UCSD-AML1 (cell line): ENCODE measurements at regions not wholly inside any gene's neighbourhood (a gene's known extent, or its start where the extent isn't known, plus 50 kb on each side); places are given as distances from the start of the nearest gene placed in this dataset.
"Not testable (repeated sequence)": the region's sequence is repeated elsewhere in the genome, so short reads cannot be mapped to it uniquely, and the experiment has no call there.

Experiments used
- DNase-seq: peaks from one replicate; lab custom pipeline; 2025; ENCODE audit not compliant: unreplicated experiment; lab: John Stamatoyannopoulos, UW

DNA sequence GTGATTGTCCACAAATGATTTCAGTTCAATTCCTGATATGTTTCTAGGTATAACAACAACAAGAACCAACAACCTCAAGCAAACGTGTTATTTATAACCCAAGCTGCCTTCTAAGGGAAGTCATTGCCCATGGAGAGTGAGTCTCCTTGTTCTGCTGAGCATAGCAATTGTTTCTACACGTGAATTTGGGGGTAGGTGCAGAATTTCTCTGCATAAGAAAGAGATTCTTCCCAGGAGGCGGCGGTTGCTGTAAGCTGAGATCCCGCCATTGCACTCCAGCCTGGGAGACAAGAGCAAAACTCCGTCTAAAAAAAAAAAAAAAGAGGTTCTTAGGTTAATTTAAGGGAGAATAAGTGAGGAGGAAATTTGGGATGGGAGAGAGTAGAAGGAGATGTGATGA, 226.5 kb upstream of the PELI2 start:
- no peak for DNase-seq

DNA sequence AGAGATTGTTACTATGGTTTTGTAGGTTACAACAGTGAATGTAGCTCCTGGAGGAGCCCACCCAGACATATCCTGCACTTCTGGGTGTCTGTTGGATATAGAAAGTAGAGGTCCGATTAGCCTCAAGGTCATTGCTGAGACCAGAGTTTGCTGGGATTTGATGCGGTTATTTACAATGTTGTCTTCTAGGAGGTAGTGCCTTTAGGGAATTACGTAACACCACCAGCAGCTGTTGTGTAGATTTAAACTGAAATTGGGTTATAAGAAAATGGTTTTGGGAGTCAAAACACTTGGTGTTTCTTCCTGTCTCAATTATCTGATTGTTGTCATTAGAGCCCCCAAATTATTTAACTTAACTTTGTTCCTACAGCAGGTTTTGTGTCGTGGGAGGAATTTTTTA, 225.3 kb upstream of the PELI2 start:
- DNase-seq: no peak

DNA sequence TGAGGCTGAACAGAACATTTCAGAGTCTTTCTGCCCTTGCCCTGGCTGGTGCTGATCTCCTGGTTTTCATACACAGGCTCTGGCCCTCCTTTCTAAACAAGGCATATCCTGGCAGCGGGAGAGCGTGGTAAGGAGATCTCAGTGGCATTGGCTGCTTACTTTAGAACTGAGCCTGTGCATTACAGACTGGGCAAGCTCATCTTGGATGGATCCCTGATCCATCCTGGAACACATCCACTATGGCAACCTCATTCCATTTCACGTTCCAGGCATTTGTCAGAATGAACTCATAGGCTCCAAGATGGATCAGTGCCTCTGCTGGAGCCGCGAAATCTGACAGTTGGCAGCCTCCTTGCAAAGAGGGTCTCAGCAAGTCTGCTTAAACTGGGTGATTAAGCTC, 224.5 kb upstream of the PELI2 start:
- no peak for DNase-seq

DNA sequence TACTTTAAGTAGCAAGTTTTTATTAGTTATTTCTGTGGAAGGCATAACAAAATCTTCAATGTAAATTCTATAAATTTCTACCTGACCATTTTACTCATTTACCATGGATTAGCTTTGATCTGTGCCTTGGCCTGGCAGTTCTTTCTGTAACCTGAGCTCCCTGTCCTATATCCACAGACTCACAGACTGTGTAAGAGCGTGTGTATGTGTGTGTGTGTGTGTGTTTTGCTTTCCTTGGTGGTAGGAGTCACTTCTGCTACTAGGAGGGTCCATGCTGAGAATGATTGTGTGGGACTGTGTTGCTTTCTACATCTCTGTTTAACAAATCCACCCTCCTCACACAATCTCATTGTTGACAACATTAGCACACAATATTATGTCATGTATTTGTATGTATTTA, 221.2 kb upstream of the PELI2 start:
- no peak for DNase-seq

DNA sequence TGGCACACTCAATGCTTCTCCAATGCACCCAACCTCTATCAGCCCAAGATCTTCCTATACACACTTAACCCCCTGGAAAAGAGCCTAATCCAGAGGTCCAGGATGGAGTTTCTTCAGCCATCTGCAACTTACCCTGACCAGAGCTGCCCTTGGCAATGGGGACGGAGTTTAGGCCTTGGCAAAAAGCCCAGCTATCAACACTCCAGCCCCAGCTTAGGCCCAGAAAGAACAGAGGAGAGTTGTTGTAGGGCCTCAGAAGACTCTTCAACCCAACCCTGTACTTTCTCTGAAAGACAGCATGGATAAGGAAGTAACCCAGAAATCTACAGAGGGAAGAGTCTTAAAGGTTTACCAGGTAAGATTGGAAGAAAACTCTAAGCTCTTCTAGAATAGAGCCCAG, 219.3 kb upstream of the PELI2 start:
- no peak for DNase-seq

DNA sequence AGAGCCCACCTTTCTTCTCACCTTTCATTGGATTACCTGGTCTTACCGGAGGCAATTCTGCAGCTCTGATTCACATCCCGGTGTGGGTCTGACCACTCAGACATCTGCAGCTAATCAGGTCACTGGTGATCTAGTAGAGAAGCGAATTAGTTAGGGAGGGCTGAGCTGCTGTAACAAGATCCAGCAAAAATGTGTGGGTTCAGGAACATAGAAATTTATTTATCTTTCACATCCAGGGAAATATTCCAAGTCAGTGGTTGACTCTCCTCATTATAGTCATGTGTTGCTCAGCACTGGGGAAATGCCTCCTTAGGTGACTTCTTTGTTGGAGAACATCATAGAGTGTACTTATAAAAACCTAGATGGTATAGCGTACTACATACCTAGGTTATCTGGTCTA, 218.7 kb upstream of the PELI2 start:
- DNase-seq: no peak

DNA sequence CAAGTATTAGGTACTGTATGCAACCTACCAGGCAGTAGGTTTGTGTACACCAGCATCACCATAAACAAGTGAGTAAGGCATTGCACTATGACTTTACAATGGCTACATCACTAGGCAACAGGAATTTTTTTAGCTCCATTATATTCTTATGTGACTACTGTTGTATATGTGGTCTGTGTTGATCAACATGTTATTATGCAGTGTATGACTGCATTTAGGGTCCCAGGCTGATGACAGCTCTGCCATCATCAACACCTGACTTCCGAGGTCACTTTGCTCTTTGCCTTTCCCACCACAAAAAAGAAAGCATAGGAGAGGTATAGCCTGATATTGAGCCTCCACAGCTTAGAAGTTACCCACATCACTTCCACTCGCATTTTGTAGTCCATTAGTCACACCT, 217.5 kb upstream of the PELI2 start:
- no peak for DNase-seq

DNA sequence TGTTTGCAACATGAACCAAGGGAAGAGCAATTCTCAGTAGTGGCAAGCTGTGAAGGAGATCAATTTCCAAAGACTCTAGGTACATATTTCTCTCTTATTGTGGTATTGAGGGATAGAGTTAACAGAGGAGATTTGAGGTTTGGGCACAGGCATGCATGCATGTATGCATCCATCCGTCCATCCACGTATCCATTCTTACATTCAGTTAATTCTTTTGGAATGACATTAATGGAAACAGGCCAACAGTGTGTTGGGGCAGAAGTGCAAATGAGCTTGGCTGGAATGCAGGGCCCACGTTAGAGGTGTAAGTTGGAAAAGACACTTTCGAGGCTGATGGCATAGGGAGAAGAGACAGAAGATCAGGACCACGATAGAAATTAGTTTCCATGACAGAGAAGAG, 216.9 kb upstream of the PELI2 start:
- no peak for DNase-seq

DNA sequence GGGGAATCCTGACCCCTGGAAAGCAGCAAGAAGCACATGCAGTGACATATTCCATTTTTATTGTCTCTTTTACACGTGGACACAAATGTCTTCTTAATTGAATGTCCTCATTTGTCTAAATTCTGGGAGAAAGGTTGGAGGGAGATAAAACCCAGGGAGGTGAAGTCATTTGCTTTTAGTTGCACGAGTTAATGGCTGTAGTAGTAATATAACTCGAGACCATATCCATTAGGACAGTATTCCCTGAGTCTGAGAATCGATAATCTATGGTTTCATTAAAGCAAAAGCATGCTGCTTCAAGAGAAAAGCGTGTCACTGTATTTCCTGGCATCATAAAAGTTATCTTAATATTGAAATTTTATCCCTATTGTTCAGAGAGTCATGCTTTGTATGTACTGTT, 216.0 kb upstream of the PELI2 start:
- no peak for DNase-seq

DNA sequence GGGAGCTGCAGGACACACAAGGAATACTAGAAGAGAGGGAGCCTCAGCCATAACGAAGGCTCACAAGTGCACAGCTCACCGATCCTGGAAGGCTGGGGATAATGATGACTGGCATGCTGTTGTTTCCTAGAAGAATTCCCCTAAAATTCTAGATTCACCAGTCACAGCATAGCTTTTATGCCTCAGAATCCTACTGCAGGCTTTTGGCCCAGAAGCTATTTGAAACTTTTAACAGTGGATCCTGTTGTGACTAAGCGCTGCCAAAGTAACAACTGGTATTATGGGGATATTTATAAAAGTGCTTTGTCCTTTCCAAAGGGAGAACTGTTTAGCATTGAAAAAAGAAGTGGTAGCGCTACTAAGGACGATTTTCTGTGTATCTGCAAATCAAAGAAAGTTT, 214.1 kb upstream of the PELI2 start:
- DNase-seq: no peak

DNA sequence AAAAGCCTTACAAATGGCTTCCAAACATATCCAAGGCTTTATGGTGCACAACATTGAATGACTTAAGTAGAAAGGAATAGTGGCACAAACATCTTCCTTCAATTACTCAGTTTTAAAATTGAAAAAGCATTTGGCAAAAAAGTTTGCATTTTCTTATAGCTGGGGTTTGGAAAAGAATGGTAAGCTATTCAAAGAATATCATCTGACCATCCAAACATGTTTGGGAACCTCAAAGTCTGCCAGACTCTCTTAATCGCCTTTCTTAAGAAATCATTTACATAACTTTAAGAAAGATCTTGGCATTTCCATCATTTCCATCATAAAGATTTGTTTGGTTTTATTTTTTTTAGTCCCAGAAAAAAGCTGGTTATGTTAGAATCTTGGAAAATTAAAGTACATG, 210.1 kb upstream of the PELI2 start:
- no peak for DNase-seq

DNA sequence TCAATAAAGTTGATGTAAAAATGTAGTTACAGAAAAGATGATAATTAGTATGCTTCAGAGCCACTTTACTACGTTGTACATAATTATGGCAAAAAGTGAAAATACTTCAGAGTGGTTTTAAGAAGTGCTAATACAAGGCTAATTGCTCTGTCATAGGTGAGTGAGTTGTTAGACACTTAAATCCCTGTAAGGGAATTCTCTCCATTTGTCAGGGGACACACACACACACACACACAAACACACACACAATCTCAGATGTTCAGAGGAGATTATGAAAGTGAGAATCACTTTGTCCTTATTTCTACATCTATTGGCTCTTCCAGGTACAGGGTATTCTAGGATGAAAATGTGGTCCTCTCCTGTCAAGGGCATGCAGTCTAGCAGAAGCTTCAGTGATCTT, 208.3 kb upstream of the PELI2 start:
- no peak for DNase-seq

DNA sequence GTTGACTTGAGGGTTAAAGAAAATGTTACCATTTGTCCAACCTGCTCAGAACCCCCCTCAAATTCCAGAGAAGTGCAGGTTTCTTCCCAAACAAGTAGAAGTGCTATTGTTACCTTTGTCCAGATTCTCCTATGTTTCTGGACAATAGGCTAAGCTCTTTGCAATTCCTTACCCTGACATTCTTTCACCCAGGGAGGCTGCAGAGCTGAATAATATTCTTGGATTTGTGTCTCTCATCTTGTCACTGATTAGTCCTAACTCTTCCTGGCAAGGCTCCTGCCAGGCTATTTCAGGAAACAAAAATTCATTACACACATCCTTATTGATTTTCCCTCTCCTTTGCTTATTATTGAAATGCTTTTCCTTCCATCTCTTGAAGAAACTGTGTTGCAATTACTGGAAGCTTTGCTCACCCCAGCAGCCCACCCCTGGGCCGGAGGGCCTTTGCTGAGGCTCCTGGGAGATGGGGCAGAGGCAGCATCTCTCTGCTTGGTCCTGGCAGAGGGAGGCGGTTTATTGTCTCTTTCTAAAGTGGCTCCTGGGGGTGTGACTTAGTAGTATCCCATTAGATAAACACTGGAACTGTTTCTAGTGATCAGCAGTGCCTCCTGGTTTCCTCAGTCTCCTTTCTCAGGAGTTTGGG, 207.5 kb upstream of the PELI2 start:
- no peak for DNase-seq

DNA sequence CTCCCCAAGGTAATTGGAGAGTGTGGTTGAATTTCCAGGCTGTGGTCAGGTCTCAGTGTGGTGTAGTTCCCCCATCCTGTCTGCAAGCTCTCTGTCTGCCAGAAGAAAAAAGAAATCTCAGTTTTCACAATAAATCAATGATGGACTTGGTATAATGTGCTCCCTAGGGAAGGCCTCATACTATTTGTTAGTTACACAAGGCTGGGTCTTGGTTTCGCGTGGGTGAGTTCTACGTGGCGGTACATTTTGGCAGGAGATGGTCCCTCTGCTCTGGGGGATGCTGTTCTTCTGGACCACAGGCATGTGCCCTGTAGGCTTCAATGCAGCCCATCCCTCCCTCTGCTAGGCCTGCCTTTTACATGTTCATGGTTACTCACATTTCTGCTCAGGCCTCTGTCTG, 206.4 kb upstream of the PELI2 start:
- no peak for DNase-seq

DNA sequence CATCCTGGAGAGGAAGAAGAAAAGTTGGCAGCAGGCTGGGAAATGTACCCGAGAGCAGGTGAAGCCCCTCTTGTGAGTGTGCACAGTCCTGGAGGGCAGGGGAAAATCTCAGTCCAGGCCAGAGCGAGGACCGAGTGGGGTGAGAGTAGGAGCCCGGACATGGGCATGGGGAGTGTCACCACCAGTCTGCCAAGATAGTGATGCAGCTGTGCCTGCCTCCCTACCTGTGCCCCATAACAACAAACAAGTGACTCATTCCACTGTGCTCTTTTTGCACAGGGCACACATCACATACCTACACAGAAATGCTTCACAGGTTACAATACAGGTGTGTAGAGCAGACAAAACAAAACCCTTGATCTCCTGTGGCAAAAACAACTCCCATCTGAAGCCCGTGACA, 205.9 kb upstream of the PELI2 start:
- DNase-seq: no peak

DNA sequence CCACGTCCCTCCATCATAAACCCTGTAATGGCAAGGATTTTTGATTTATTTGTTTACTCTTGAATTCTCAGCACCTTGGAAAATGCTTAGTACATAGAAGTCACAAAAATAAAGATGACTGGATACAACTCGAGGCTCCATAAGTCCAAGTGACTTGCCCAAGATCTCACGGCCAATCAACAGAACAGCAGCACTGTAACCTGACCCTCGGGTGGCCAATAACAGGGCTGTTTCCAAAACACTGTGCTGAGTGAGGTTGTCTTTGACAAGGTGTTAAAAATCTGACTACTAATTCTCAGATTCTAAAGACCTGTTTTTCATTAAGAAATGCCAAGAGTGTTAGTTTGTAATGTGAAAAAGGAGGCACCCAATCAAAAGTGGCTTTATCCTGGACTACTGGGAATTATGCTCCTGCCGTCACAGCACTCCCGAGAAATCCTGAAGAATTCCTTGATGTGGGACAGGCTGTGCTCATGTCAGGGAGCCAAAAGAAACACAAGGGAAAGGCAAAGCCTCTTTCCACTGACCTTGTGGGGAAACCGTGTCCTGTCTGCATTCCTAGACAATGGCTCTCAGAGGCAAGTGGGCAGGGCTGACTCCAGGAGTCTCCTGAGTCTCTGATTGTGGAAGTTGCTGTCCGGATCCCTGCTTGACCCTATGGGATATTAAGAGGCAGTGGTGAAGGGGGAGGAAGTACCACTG, 204.7 kb upstream of the PELI2 start:
- DNase-seq: no peak

DNA sequence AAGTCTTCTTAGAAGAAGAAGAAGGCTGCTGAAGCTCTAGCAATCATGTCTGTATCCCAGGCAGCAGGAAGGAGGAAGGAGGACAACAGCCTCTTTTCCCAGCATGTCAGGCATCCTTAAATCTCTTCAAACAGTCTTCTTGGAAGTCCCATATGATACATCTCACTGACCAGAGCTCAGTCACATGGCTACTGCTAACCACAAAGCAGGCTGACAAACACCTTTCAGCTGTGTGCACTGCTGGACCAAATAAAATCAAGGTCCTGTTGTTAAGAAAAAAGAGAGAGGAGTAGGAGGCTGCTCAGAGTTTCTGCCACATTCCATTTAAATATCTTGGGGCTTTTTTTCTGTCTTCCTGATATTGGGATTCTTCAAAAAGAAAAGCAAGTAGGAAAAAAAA, 203.4 kb upstream of the PELI2 start:
- no peak for DNase-seq

DNA sequence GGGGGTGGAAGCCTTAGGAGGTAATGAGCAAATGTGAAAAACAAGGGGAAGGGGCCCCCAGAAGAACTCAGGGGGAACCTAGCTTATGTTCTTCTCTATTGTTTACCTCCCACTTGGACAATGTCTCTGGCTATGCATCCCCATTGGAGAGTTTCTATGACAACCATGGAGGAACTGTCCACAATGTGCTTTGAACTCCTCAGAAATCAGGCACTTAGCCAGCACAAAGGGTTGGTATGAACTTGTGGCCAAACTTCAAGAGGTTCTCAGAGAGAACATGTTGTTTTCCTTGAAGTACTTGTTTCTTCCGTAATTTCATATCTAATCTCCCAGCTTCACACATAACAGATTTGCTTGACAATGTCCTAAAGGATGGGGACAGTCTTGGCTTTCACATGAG, 202.8 kb upstream of the PELI2 start:
- no peak for DNase-seq

DNA sequence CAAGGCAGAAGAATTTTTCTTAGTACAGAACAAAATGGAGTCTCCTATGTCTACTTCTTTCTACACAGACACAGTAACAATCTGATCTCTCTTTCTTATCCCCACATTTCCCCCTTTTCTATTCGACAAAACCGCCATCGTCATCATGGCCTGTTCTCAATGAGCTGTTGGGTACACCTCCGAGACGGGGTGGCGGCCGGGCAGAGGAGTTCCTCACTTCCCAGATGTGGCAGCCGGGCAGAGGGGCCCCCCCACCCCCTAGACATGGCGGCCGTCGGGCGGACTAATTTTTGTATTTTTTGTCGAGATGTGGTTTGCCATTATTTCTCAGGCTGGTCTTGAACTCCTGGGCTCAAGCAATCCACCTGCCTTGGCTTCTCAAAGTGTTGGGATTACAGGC, 198.4 kb upstream of the PELI2 start:
- DNase-seq: not testable (repeated sequence)

DNA sequence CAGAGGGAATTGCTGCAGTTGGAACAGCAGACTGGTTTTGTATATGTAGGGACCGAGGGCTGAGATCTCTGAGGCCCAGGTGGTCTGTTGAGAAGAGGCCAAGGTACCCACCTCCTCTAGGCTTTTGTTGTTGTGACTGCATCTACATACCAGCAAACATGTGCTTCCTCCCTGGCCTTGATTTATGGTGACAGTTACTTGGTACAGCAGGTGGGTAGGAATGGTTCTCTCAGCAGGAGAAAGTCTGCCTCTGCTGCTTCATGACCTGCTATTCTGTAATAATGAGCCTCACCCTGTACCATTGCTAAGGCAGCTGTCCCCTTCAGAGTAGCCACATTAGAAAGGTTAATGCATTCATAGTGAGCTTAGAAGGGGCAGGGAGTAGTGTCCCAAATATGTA, 196.7 kb upstream of the PELI2 start:
- DNase-seq: no peak

DNA sequence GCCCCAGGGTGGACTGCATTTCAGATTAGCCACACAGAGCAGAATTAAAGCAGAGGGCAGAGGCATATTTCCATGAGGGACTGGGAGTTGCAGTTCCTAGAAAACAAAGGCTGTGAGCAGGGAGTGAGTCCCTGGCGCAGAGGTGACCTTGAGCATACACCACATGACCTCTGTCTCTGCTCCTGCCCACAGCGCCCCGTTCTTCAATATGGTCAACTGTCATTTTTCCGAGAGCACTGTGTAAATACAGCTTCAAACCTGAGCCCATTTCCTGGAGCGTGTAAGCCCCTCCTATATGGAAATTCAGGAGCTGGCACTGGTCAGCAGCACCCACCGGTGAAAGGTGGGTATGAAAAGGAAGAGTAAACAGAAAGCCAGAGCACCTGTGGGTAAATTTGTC, 192.2 kb upstream of the PELI2 start:
- DNase-seq: no peak

DNA sequence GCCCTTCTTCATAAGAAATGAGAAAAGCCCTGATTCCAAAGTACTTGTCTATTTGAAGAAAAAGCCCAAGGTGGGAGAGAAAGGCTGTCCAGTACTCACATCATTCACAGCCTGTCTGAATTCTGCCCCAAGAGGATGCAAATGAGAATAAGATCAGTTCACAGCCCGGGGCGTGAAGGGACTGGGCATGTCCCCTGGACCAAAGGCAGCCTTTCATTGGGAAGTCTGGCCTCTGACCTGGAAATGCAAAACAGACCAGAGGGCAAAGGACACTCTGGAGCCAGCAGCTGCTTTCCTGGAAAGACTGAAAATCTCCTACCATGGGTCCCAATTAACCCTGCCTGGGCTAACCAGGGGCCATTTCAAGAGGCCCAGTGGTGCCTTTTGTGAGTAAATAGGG, 191.2 kb upstream of the PELI2 start:
- DNase-seq: no peak

DNA sequence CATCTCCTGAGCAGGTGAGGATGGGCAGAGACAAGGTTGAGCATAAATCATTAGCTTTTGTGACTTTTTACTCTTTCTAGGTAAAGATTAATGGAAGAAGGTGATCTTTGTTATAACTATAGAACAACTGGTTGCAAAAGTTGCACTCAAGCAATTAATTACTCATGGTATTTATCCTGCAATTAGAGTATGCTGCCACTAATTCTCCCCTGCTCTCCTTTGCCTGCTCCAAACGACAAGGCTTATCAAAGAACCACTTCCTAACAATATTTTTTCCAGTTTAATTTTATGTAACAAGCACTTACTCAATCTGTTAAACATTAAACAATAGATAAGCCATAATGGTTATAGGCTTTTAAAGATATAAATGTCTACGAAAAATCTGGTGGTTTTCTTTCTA, 189.9 kb upstream of the PELI2 start:
- no peak for DNase-seq
